Left lung (tissue), 4 donors: ENCODE measurements at regions not wholly inside any gene's neighbourhood (a gene's known extent, or its start where the extent isn't known, plus 50 kb on each side); places are given as distances from the start of the nearest gene placed in this dataset.

ENCODE experiments used
- ATAC-seq: fragments of 200-7000 bp; cut with Tn5 transposase; one replicate; pipeline ENCODE4 v1.9.1; 2020; ENCODE audit warnings: moderate library complexity
- DNase-seq, 4 donors: peaks; one replicate each; pipeline ENCODE4 v3.0.0-alpha.2; 2013 to 2020
- H3K27ac ChIP-seq, 2 donors: fragments of 200-600 bp; sonication (generic) in 1 of 2; one replicate each; pipeline versions ENCODE4 v1.5.0 to v1.8.0; 2020 to 2021
- H3K27me3 ChIP-seq, 2 donors: fragments of 200-600 bp; sonication (generic) in 1 of 2; one replicate each; pipeline versions ENCODE4 v1.5.0 to v1.8.0; 2020 to 2021
- H3K36me3 ChIP-seq, 2 donors: fragments of 200-600 bp; sonication (generic) in 1 of 2; one replicate each; pipeline versions ENCODE4 v1.5.0 to v1.8.0; 2020 to 2021
- H3K4me1 ChIP-seq, 2 donors: fragments of 200-600 bp; one replicate each; pipeline ENCODE4 v1.8.0; 2021
- H3K4me3 ChIP-seq, 2 donors: fragments of 200-600 bp; sonication (generic) in 1 of 2; one replicate each; pipeline versions ENCODE4 v1.5.0 to v1.8.0; 2020 to 2021; ENCODE audit warnings: mild to moderate bottlenecking in 1 of 2
- H3K9me3 ChIP-seq, 2 donors: fragments of 200-600 bp; sonication (generic) in 1 of 2; one replicate each; pipeline versions ENCODE4 v1.5.0 to v1.8.0; 2020 to 2021
- CTCF ChIP-seq, 2 donors: fragments of 200-600 bp; sonication (generic) in 1 of 2; IDR thresholded peaks; one replicate each; pipeline versions ENCODE4 v1.5.0 to v1.8.0; 2021; ENCODE audit warnings: antibody characterized with exemption in 2 of 2
- intact Hi-C, 2 donors: fragments of 100-400 bp; cut with DNase I; formaldehyde crosslinking; loops; one replicate each; pipeline versions ENCODE4 v1.11.2 to v1.14.2; 2022
- donor health status: DM: no; HTN: yes; CAD: no.
- donor health status: DM: no; HTN: no; CAD: no.

- intact Hi-C loops = no loop called here
- no peaks in the 10 kb centered on the region for H3K36me3 ChIP-seq
- ATAC-seq (no peak), DNase-seq (no peak)
- no peaks in the 10 kb centered on the region for H3K4me1 ChIP-seq
- H3K9me3 ChIP-seq = no peaks in the 10 kb centered on the region
- H3K4me3 ChIP-seq = no peak overlapping the region
- H3K27ac ChIP-seq = no peak overlapping the region
- TF ChIP-seq CTCF (IDR thresholded peaks at IDR 0.05) = no peak
- no peaks in the 10 kb centered on the region for H3K27me3 ChIP-seq
These were observed 196.3 kb upstream of the DAPK1 start for GRCh38 chr9:87301371-87301770.

GRCh38 chr9:87305151-87305550 is 192.5 kb upstream of the DAPK1 start:
- Histone ChIP-seq H3K4me3 (no peak overlapping the region), H3K27ac (no peak overlapping the region), H3K27me3 (no peaks in the 10 kb centered on the region), H3K4me1 (no peaks in the 10 kb centered on the region), H3K36me3 (no peaks in the 10 kb centered on the region), H3K9me3 (no peaks in the 10 kb centered on the region)
- no peak for TF ChIP-seq CTCF (IDR thresholded peaks at IDR 0.05)
- DNase-seq (peak in 1 of 4 donors; percentile 76), ATAC-seq (no peak)
- intact Hi-C loops = no loop called here

GRCh38 chr9:87306006-87306405 is 191.7 kb upstream of the DAPK1 start:
- H3K4me3 ChIP-seq = no peak overlapping the region
- no peaks in the 10 kb centered on the region for H3K9me3 ChIP-seq
- no peaks in the 10 kb centered on the region for H3K27me3 ChIP-seq
- no peak for TF ChIP-seq CTCF (IDR thresholded peaks at IDR 0.05)
- H3K27ac ChIP-seq = no peak overlapping the region
- no peak for ATAC-seq
- H3K36me3 ChIP-seq = no peaks in the 10 kb centered on the region
- intact Hi-C loops = no loop called here
- no peaks in the 10 kb centered on the region for H3K4me1 ChIP-seq
- DNase-seq = no peak

GRCh38 chr9:87307848-87308247 is 189.8 kb upstream of the DAPK1 start:
- Histone ChIP-seq H3K27me3 (no peaks in the 10 kb centered on the region), H3K27ac (peak overlapping the region in 1 of 2 donors; percentile 28)
- peak; percentile 31 for ATAC-seq

GRCh38 chr9:87309236-87309635 is 188.4 kb upstream of the DAPK1 start:
- no peak for ATAC-seq
- intact Hi-C loops = no loop called here
- DNase-seq = no peak
- H3K9me3 ChIP-seq = peaks cover 0 to 7% of the 10 kb centered on the region in 2 donors
- H3K36me3 ChIP-seq = no peaks in the 10 kb centered on the region
- H3K4me3 ChIP-seq = no peak overlapping the region
- no peaks in the 10 kb centered on the region for H3K27me3 ChIP-seq
- no peak overlapping the region for H3K27ac ChIP-seq
- TF ChIP-seq CTCF (IDR thresholded peaks at IDR 0.05) = no peak
- no peaks in the 10 kb centered on the region for H3K4me1 ChIP-seq

More at GRCh38 chr9:87307848-87308247, 189.8 kb upstream of the DAPK1 start:
- Histone ChIP-seq H3K4me1 (no peaks in the 10 kb centered on the region), H3K9me3 (no peaks in the 10 kb centered on the region), H3K4me3 (no peak overlapping the region), H3K36me3 (no peaks in the 10 kb centered on the region)
- intact Hi-C loops = no loop called here
- peak in 2 of 4 donors; percentile 34 to 39 for DNase-seq
- TF ChIP-seq CTCF (IDR thresholded peaks at IDR 0.05) = no peak
